ENCODE measurements at regions not wholly inside any gene's neighbourhood (a gene's known extent, or its start where the extent isn't known, plus 50 kb on each side); places are given as distances from the start of the nearest gene placed in this dataset.

DNA sequence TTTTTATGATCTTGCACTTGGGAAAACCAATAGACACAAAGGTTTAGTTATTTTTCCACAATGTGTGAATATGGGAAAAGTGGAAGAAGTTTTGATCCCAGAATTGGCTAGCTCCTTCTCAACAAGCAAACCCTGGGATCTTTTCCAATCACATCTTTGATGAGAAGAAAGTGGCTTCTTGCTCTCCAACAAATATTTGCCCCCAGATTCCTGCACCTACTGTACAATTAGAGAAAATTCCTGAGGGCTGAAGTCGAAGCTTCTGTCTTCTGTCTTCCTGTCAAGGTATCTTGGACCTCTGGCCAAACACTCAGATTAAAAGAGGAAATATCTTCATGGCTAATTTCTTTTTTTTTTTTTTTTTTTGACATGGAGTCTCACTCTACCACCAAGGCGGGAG, 113.1 kb upstream of the SLC45A1 start:
- no peak overlapping the region for H3K27ac ChIP-seq (replicated peaks; ENCODE audit: low read length)
- H3K9ac ChIP-seq (ENCODE audit: low read depth, low read length, poor library complexity), result no peak overlapping the region

DNA sequence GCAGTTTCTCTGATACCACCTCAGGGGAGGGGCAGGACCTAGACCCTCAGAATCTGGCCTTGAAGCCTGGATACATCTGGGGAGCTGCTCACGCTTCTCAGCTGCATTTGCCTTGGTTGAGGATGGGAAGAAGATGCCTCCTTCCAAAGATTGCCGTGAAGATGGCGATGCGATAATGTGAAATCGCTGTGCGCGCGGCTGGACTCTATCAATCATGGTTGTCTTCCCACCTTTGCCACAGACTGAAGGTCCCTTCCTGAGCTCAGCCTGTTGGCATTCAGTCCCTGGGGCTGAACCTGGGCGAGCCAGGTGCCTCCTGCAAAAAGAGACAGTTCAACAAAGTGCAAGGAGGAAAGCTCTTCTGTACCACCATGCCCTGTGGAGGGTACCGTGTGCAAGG, 114.4 kb upstream of the SLC45A1 start:
- no peak overlapping the region for H3K14ac ChIP-seq (ENCODE audit: low read length)
- peak overlapping the region; percentile 58 for H3K23ac ChIP-seq (ENCODE audit: low read depth, low read length, poor library complexity)
- H2AK5ac ChIP-seq (ENCODE audit: low read depth, low read length), result peak overlapping the region; percentile 37
- H3K4me1 ChIP-seq (ENCODE audit: control insufficient read depth in 2 of 2, insufficient read depth in 1 of 2, low read depth in 1 of 2, low read length in 2 of 2), result peaks cover 0 to 9% of the 10 kb centered on the region in 2 donors
- WGBS, 2 donors (ENCODE audit: extremely low coverage in 2 of 2, insufficient read length in 2 of 2, insufficient replicate concordance in 1 of 2), result no CpG with 5 or more reads among the region's 10 CpGs
- peak overlapping the region; percentile 60 for H2BK12ac ChIP-seq (ENCODE audit: low read length)
- H3K27ac ChIP-seq (replicated peaks; ENCODE audit: low read length), result no peak overlapping the region
- no peak for DNase-seq (ENCODE audit: low spot score)
- peak overlapping the region; percentile 9 for H2BK15ac ChIP-seq (ENCODE audit: low read length)
- no peaks in the 10 kb centered on the region for H3K36me3 ChIP-seq (replicated peaks in 1 of 2; ENCODE audit: control insufficient read depth in 2 of 2, insufficient read depth in 2 of 2, low read length in 2 of 2)
- no peak overlapping the region for H4K91ac ChIP-seq (ENCODE audit: low read depth, low read length, poor library complexity)
- no peak overlapping the region for H2AFZ ChIP-seq (ENCODE audit: low read length)
- no peak overlapping the region for H3K9ac ChIP-seq (ENCODE audit: low read depth, low read length, poor library complexity)
- H4K8ac ChIP-seq (ENCODE audit: low read depth, low read length), result no peak overlapping the region
- no peak overlapping the region for H3K4me3 ChIP-seq (ENCODE audit: low read length in 2 of 2)
- no peak overlapping the region for H3K4me2 ChIP-seq (ENCODE audit: insufficient read depth, low read length, poor library complexity, severe bottlenecking)
- H3K27me3 ChIP-seq (ENCODE audit: control insufficient read depth in 3 of 3, insufficient read depth in 3 of 3, low read depth in 1 of 3, low read length in 3 of 3), result peaks cover 0 to 2% (median 0%) of the 10 kb centered on the region in 3 experiments
- H3K4ac ChIP-seq (ENCODE audit: low read length), result no peak overlapping the region
- peaks cover 3% of the 10 kb centered on the region for H3K79me1 ChIP-seq (ENCODE audit: low read depth, low read length)
- peak overlapping the region; percentile 70 for H3K18ac ChIP-seq (ENCODE audit: low read length)
- H2BK5ac ChIP-seq (ENCODE audit: low read length), result no peak overlapping the region
- no peak overlapping the region for H2BK120ac ChIP-seq (ENCODE audit: low read depth, low read length)
- H3K9me3 ChIP-seq (replicated peaks in 1 of 2; ENCODE audit: control insufficient read depth in 2 of 2, insufficient read depth in 1 of 2, low read depth in 1 of 2, low read length in 2 of 2), result no peaks in the 10 kb centered on the region

More for the DNA sequence above, 113.1 kb upstream of the SLC45A1 start:
- Histone ChIP-seq H2BK12ac (ENCODE audit: low read length) (no peak overlapping the region), H3K79me1 (ENCODE audit: low read depth, low read length) (no peaks in the 10 kb centered on the region), H3K4me3 (ENCODE audit: low read length in 2 of 2) (no peak overlapping the region), H3K36me3 (replicated peaks in 1 of 2; ENCODE audit: control insufficient read depth in 2 of 2, insufficient read depth in 2 of 2, low read length in 2 of 2) (no peaks in the 10 kb centered on the region), H4K8ac (ENCODE audit: low read depth, low read length) (no peak overlapping the region), H3K23ac (ENCODE audit: low read depth, low read length, poor library complexity) (no peak overlapping the region), H2BK120ac (ENCODE audit: low read depth, low read length) (no peak overlapping the region), H2AFZ (ENCODE audit: low read length) (no peak overlapping the region), H2BK5ac (ENCODE audit: low read length) (no peak overlapping the region), H3K9me3 (replicated peaks in 1 of 2; ENCODE audit: control insufficient read depth in 2 of 2, insufficient read depth in 1 of 2, low read depth in 1 of 2, low read length in 2 of 2) (no peaks in the 10 kb centered on the region), H2BK15ac (ENCODE audit: low read length) (no peak overlapping the region), H3K4me1 (ENCODE audit: control insufficient read depth in 2 of 2, insufficient read depth in 1 of 2, low read depth in 1 of 2, low read length in 2 of 2) (peaks cover 0 to 9% of the 10 kb centered on the region in 2 donors), H3K4me2 (ENCODE audit: insufficient read depth, low read length, poor library complexity, severe bottlenecking) (no peak overlapping the region), H3K27me3 (ENCODE audit: control insufficient read depth in 3 of 3, insufficient read depth in 3 of 3, low read depth in 1 of 3, low read length in 3 of 3) (peaks cover 0 to 2% (median 0%) of the 10 kb centered on the region in 3 experiments), H4K91ac (ENCODE audit: low read depth, low read length, poor library complexity) (no peak overlapping the region), H2AK5ac (ENCODE audit: low read depth, low read length) (no peak overlapping the region), H3K4ac (ENCODE audit: low read length) (no peak overlapping the region), H3K14ac (ENCODE audit: low read length) (no peak overlapping the region), H3K18ac (ENCODE audit: low read length) (no peak overlapping the region)
- no CpG with 5 or more reads among the region's 2 CpGs for whole genome bisulfite sequencing, 2 donors (ENCODE audit: extremely low coverage in 2 of 2, insufficient read length in 2 of 2, insufficient replicate concordance in 1 of 2)
- DNase-seq (ENCODE audit: low spot score), result no peak

DNA sequence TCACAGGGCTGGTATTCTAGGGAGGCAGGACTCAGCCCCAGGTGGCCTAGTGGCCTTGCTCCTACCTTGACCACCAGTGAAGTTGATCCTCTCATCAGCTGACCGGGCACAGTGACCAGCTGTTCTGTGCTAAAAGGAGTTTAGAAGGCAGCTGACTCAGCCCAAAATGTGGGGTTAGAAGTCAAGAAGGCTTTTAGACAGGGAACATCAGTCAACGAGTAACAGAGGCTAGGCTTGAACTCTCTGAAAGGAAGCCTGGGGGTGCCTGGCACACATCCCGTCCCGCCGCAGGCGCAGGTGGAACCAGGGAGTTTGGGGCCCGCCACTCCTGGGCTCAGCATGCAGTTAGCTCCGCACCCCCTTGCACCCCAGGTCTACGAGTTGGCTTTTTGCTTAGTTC, 114.9 kb upstream of the SLC45A1 start:
- no CpG with 5 or more reads among the region's 9 CpGs for WGBS, 2 donors (ENCODE audit: extremely low coverage in 2 of 2, insufficient read length in 2 of 2, insufficient replicate concordance in 1 of 2)
- H3K18ac ChIP-seq (ENCODE audit: low read length), result peak overlapping the region; percentile 36
- H3K36me3 ChIP-seq (replicated peaks in 1 of 2; ENCODE audit: control insufficient read depth in 2 of 2, insufficient read depth in 2 of 2, low read length in 2 of 2), result no peaks in the 10 kb centered on the region
- DNase-seq (ENCODE audit: low spot score), result no peak
- no peak overlapping the region for H2BK120ac ChIP-seq (ENCODE audit: low read depth, low read length)
- H3K4ac ChIP-seq (ENCODE audit: low read length), result no peak overlapping the region
- H3K14ac ChIP-seq (ENCODE audit: low read length), result no peak overlapping the region
- no peak overlapping the region for H3K27ac ChIP-seq (replicated peaks; ENCODE audit: low read length)
- no peak overlapping the region for H3K9ac ChIP-seq (ENCODE audit: low read depth, low read length, poor library complexity)
- peak overlapping the region; percentile 9 for H2BK15ac ChIP-seq (ENCODE audit: low read length)
- no peak overlapping the region for H2AFZ ChIP-seq (ENCODE audit: low read length)
- peaks cover 0 to 9% of the 10 kb centered on the region in 2 donors for H3K4me1 ChIP-seq (ENCODE audit: control insufficient read depth in 2 of 2, insufficient read depth in 1 of 2, low read depth in 1 of 2, low read length in 2 of 2)
- H2AK5ac ChIP-seq (ENCODE audit: low read depth, low read length), result peak overlapping the region; percentile 37
- H3K4me3 ChIP-seq (ENCODE audit: low read length in 2 of 2), result no peak overlapping the region
- H3K27me3 ChIP-seq (ENCODE audit: control insufficient read depth in 3 of 3, insufficient read depth in 3 of 3, low read depth in 1 of 3, low read length in 3 of 3), result peaks cover 0 to 2% (median 0%) of the 10 kb centered on the region in 3 experiments
- H3K79me1 ChIP-seq (ENCODE audit: low read depth, low read length), result peaks cover 3% of the 10 kb centered on the region
- no peak overlapping the region for H4K8ac ChIP-seq (ENCODE audit: low read depth, low read length)
- no peak overlapping the region for H4K91ac ChIP-seq (ENCODE audit: low read depth, low read length, poor library complexity)
- H3K23ac ChIP-seq (ENCODE audit: low read depth, low read length, poor library complexity), result no peak overlapping the region
- no peak overlapping the region for H2BK5ac ChIP-seq (ENCODE audit: low read length)
- H3K9me3 ChIP-seq (replicated peaks in 1 of 2; ENCODE audit: control insufficient read depth in 2 of 2, insufficient read depth in 1 of 2, low read depth in 1 of 2, low read length in 2 of 2), result no peaks in the 10 kb centered on the region
- H3K4me2 ChIP-seq (ENCODE audit: insufficient read depth, low read length, poor library complexity, severe bottlenecking), result no peak overlapping the region
- no peak overlapping the region for H2BK12ac ChIP-seq (ENCODE audit: low read length)

DNA sequence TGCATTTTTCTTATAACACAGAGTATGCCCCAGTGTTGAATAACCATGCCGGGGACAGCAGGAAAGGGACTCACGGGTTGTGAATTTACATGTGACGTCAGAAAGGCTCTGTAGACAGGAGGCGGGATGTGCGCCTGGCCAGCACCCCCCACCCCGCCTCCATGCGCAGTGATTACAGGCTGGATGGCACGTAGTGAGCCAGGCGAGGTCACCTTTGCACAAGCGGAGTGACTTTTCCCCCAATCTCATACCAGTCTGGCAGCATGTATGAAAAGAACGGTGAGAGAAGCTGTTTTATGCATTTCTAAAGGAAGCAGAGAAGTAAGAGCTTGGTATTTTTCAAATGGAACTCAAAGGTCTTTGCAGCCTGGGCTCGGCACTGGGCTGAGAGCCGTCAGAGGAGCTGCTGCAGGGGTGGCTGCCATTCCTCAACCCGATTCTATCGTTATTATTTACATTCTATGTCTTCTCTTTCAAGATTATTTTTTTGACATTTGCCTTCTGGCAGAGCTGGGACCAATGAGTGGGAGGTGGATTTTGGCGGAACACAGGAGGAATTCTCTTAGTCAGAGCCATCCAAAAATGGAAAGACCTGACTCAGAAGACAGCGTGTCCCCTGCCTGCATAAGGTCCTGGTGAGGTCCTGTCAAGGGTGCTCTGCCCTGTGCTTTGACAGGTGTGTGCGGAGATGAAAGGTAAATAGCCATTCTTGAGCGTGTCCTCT, 115.6 kb upstream of the SLC45A1 start:
- peaks cover 3% of the 10 kb centered on the region for H3K79me1 ChIP-seq (ENCODE audit: low read depth, low read length)
- no peak for DNase-seq (ENCODE audit: low spot score)

More for the DNA sequence above, 115.6 kb upstream of the SLC45A1 start:
- Histone ChIP-seq H2AK5ac (ENCODE audit: low read depth, low read length) (no peak overlapping the region), H4K91ac (ENCODE audit: low read depth, low read length, poor library complexity) (peak overlapping the region; percentile 19), H2BK15ac (ENCODE audit: low read length) (no peak overlapping the region), H2AFZ (ENCODE audit: low read length) (no peak overlapping the region), H3K14ac (ENCODE audit: low read length) (no peak overlapping the region), H3K36me3 (replicated peaks in 1 of 2; ENCODE audit: control insufficient read depth in 2 of 2, insufficient read depth in 2 of 2, low read length in 2 of 2) (no peaks in the 10 kb centered on the region), H3K4me3 (ENCODE audit: low read length in 2 of 2) (no peak overlapping the region), H2BK12ac (ENCODE audit: low read length) (peak overlapping the region; percentile 79), H4K8ac (ENCODE audit: low read depth, low read length) (no peak overlapping the region), H3K4me2 (ENCODE audit: insufficient read depth, low read length, poor library complexity, severe bottlenecking) (no peak overlapping the region), H3K9me3 (replicated peaks in 1 of 2; ENCODE audit: control insufficient read depth in 2 of 2, insufficient read depth in 1 of 2, low read depth in 1 of 2, low read length in 2 of 2) (no peaks in the 10 kb centered on the region), H3K4ac (ENCODE audit: low read length) (no peak overlapping the region), H3K27me3 (ENCODE audit: control insufficient read depth in 3 of 3, insufficient read depth in 3 of 3, low read depth in 1 of 3, low read length in 3 of 3) (peaks cover 0 to 2% (median 0%) of the 10 kb centered on the region in 3 experiments), H3K27ac (replicated peaks; ENCODE audit: low read length) (no peak overlapping the region), H3K18ac (ENCODE audit: low read length) (peak overlapping the region; percentile 50), H2BK120ac (ENCODE audit: low read depth, low read length) (no peak overlapping the region), H3K9ac (ENCODE audit: low read depth, low read length, poor library complexity) (no peak overlapping the region), H3K4me1 (ENCODE audit: control insufficient read depth in 2 of 2, insufficient read depth in 1 of 2, low read depth in 1 of 2, low read length in 2 of 2) (peaks cover 0 to 9% of the 10 kb centered on the region in 2 donors), H3K23ac (ENCODE audit: low read depth, low read length, poor library complexity) (no peak overlapping the region), H2BK5ac (ENCODE audit: low read length) (no peak overlapping the region)
- whole genome bisulfite sequencing, 2 donors (ENCODE audit: extremely low coverage in 2 of 2, insufficient read length in 2 of 2, insufficient replicate concordance in 1 of 2), result no CpG with 5 or more reads among the region's 19 CpGs

All from neuronal stem cell (in vitro differentiated cells).